NCI-H748 treated with DMSO at 0.1 percent for 48 hours (cell line): ENCODE measurements at regions not wholly inside any gene's neighbourhood (a gene's known extent, or its start where the extent isn't known, plus 50 kb on each side); places are given as distances from the start of the nearest gene placed in this dataset.
"Not testable (repeated sequence)": the region's sequence is repeated elsewhere in the genome, so short reads cannot be mapped to it uniquely, and the experiment has no call there.

Experiments
- DNase-seq: peaks from one replicate; lab custom pipeline; 2025; lab: John Stamatoyannopoulos, UW

DNA sequence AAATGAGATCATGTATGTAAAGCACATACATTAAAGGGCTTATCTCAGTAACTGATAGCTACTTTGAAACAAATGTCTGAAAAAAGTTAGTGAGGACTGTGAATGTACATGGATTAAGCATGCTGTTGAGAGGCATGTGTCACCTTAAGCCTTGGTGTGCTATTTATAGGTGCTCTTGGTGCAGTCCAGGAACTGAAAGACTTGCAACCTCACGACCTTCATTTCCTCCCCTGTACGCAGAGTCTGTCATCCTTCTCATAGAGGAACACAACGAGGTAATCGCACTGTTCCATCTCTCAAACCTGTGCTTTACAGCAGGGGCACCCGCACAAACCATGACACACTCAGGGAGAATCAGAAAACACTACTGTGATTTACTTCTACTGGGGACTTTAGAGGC is 65.6 kb downstream of the UFM1 start:
- no peak for DNase-seq

DNA sequence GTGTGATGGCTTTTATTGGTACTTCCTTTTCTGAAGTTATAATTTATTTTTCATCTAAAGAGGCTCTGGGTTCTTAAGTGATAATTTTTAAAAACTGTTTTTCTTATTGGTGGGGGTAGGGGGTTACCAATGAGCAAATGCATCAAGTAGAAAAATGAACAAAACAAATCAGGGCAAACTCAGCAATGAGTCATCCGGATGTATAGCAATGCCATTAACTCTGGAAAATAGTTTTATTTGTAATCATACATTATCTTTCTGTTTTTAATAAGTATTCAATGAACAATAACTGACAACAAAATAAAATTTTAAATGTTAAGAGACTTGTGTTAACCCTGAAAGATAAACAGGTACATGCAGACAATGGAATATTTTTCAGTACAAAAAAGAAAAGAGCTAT is 67.6 kb downstream of the UFM1 start:
- DNase-seq, result no peak

DNA sequence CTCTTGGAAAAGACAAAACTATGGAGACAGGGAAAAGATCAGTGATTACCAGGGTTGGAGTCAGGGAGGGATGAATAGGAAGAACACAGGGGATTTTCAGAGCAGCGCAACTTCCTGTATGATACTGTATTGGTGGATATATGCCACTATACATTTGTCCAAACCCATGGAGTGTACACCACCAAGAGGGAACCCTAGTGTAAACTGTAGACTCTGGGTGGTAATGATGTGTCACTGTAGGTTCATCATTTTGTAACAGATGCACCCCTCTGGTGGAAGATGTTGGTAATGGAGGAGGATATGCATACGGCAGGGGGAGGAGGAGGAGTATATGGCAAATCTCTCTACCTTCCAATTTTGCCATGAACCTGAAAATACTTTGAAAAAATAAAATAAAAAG is 68.1 kb downstream of the UFM1 start:
- no peak for DNase-seq

DNA sequence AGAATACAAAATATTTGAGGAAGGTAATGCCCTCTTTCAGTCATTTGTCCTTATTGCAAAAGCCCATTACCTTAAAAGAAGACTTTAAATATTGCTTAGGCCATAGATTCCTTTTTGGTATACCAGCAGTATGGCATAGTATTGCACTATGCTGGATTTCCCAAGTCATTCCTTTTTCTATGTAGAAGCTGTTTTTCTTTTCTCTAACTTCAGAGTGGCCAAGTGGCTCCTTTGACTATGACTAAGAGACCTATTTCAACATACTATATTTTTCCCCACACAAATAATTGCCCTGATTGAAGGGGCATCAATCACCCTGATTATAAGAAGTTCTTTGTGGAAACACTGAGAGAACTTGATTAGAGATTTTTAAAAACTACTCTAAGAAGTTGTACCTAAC is 68.6 kb downstream of the UFM1 start:
- DNase-seq, result no peak

- DNase-seq, result no peak
Measured at GRCh38 chr13:38419312-38419873, 69.7 kb downstream of the UFM1 start.

DNA sequence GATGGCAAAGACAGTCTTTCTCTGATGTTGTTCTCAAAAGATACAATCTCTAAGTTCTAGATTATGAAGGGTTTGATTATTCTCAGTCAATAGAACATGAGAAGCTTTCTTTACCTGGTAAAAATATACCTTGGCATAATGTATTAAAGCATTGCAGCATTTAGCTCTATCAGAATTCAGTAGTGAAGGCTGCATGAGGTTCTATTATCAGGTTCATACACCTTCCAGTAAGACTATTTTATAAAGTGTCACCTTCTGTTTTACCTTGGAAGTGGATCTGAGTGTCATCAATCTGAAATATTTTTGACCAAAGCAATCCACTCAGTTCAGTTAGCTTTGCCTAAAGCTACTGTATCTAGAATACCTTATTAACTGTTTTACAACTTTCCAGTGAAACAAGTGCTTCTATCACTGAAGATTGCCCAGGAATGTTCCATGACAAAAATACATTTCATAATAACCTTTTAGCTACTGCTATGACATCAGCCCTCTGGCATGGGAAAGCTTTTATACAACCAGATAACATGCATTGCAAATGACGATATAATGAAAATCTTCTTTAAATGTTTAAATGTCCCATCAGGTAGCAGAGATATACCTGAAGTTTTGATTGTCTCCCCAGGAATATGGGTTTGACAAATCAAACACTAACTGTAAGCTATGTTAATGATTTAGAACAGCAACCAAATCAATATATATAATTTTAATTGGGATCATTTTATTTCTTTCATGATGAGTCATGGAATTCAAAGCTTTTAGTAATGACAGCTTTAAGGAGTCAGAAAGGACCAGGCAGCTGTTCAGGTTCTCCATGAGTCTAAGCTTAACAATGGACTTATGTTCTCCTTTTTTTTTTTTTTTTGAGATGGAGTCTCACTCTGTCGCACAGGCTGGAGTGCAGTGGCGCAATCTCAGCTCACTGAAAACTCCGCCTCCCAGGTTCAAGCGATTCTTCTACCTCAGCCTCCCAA is 72.2 kb downstream of the UFM1 start:
- no peak for DNase-seq

DNA sequence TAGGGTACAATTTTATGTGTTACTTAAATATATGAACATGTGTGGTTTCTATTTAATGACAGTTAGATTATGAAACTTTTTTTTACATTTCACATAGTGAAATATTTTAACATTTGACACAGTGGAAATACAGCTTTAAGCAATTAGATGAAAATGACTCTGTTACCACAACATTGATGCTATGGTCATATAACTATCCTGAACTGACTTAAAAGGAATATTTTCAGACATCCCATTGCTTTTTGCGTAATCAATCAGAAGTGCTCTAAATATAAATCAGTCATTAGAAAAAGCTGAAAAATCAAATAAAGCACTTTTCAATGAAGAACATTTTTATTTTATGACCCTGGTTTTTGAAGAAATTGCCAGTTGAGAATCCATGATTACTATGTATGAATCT is 80.3 kb downstream of the UFM1 start:
- no peak for DNase-seq

- DNase-seq, result no peak
Measured at GRCh38 chr13:38430796-38431195, 81.1 kb downstream of the UFM1 start.

GRCh38 chr13:38440666-38441065 is 91.0 kb downstream of the UFM1 start:
- no peak for DNase-seq

DNA sequence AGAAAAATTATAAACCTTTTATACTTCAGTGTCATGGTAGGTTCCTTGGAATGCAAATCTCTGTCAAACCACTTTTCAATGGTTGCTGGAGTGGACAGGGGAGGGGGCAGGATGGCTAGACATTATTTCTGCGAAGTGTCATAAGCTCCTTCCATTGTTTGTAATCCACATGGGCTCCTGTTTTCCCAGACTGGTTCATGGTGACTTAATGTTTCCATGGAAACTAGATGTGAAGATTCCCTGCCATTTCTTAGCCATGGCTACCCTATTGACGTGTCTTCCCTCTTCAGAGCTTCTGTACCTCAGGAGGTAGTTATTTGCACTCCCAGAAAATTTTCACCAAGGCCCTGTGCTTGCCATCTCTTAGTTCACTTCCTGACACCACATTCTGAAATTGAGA is 95.3 kb downstream of the UFM1 start:
- no peak for DNase-seq

DNA sequence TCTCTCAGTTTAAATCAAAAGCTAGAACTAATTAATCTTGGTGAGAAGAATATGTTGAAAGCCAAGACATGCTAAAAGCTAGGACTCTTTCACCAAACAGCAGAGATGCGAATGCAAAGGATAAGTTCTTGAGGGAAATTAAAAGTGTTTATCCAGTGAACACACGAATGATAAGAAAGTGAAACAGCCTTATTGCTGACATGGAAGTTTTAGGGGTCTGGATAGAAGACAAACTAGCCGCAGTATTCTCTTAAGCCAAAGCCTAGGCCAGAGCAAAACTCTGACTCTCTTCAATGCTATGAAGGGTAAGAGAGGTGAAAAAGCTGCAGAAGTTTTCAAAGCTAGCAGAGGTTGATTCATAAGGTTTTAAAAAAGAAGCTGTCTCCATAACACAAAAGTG is 103.0 kb downstream of the UFM1 start:
- DNase-seq, result no peak

- DNase-seq, result no peak
Measured at GRCh38 chr13:38462605-38463004, 113.0 kb downstream of the UFM1 start.

GRCh38 chr13:38463048-38463447 is 113.4 kb downstream of the UFM1 start:
- DNase-seq, result peak; percentile 14

GRCh38 chr13:38472411-38472810 is 122.8 kb downstream of the UFM1 start:
- not testable (repeated sequence) for DNase-seq

GRCh38 chr13:38473305-38473704 is 123.7 kb downstream of the UFM1 start:
- no peak for DNase-seq

GRCh38 chr13:38477676-38478075 is 128.0 kb downstream of the UFM1 start:
- no peak for DNase-seq

DNA sequence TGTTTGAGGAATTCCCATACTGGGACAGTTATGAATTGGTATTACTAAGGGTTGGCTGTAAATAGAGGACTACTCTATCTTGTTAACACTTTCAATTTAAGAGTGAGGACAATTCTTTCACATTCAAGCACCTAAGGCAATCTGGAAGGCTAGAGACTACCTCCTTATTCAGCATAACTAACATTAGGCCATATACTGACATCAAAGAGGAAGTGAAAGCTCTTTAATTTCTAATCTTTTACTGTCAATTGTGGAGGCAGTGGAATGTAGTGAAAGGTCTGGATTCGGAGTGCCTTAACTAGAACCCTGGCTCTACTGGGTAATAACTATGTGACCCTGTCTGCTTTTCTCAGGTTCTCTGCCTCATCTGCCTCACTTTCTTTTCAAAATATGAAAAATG is 134.0 kb downstream of the UFM1 start:
- DNase-seq, result no peak

GRCh38 chr13:38490657-38491056 is 141.0 kb downstream of the UFM1 start:
- no peak for DNase-seq

DNA sequence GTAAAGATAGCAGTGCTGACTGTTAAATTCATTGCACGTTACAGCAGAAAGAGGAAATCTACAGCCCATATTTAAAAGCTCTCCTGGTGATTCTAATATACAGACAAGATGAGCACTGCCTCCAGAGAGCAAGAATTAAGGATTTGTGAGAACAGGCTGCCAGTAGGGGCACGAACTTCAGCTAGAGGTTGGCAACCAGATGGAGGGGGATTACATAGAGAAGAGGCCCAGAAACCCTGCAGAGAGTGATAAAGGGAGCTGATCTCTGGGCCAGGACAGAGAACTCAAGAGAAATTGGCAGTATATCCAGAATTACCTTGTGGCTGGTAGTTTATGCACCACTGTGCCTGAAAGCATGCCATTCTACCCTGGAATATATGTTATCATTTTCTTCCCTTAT is 144.8 kb downstream of the UFM1 start:
- no peak for DNase-seq

DNA sequence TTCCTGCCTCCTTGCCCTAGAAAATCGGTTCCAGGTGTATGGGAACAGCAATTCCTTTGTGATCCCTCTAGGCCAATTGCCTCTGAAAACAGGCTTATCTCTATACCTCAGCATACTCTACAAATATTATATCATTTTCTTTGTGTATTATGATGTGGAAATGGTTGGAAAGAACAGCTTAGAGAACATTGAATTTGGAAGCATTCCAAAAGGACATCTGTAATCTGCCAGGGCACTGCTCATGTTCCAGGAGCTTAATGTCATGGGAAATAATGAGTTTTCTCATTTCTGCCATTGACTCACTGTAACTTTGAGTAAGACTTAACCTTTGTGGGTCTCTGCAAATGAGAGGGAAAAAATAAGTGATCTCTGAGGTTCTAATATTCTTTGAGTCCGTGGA is 147.3 kb downstream of the UFM1 start:
- DNase-seq, result no peak

DNA sequence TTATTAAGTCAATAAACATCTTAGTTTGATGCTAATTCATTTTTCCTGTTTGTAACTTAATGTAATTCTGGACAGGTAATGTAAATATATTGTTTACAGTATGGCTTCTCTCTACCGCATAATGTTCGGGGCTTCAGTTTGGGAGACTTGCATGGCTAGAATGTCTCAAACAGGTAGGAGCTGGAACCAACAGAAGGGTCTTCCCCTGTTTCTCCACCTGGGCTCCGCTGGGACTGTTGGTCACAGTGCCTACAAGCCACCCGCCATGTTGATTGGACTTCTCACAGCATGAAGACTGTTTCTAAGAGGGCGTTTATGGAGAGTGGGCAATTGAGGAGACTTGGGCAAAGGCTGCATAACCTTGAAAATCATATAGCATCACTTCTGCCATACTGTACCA is 148.6 kb downstream of the UFM1 start:
- no peak for DNase-seq

- DNase-seq, result no peak
Measured at GRCh38 chr13:38514575-38514974, 164.9 kb downstream of the UFM1 start.

DNA sequence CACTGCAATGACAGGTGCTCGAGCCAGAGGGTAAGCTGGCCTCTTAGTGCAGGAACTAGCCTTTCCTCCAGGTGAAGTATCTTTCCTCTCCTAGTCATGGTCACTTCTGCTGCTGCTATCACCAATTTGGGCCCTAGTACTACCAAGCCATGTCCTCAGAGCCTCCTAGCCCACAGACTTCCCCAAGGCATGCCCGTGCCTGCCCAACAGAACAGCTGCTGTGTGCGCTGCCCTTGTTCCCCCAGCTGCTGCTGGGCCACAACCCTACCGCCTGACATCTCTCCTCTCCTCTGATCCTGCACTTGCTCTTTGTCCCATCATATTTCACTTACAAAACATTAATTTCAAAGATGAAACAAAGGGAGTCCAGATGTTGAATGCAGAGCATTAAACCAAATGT is 168.5 kb upstream of the FREM2 start:
- DNase-seq, result no peak
